SK-N-MC (cell line): ENCODE measurements at regions not wholly inside any gene's neighbourhood (a gene's known extent, or its start where the extent isn't known, plus 50 kb on each side); places are given as distances from the start of the nearest gene placed in this dataset.
"Not testable (repeated sequence)": the region's sequence is repeated elsewhere in the genome, so short reads cannot be mapped to it uniquely, and the experiment has no call there.

ENCODE experiments used
- DNase-seq: peaks from one replicate; pipeline ENCODE4 v3.0.0-alpha.2; 2011; ENCODE audit warnings: low read depth, low spot score
- H3K27ac ChIP-seq: fragments of 200-600 bp; sonication (generic); 2 replicates; pipeline ENCODE4 v1.5.1; 2016; ENCODE audit warnings: mixed run types
- H3K36me3 ChIP-seq: fragments of 200-600 bp; sonication (generic); 2 replicates; pipeline ENCODE4 v1.6.1; 2017; ENCODE audit warnings: antibody characterized with exemption, low read length, mixed read lengths; ENCODE audit not compliant: insufficient read depth
- H3K4me3 ChIP-seq: fragments of 200-600 bp; sonication (generic); 2 replicates; pipeline ENCODE4 v1.5.1; 2016
- H3K9ac ChIP-seq: fragments of 200-600 bp; sonication (generic); 2 replicates; pipeline ENCODE4 v1.8.0; 2017; ENCODE audit warnings: mixed run types, mixed read lengths; ENCODE audit not compliant: insufficient read length
- H3K9me3 ChIP-seq: fragments of 200-600 bp; sonication (generic); 2 replicates; pipeline ENCODE4 v1.6.1; 2017; ENCODE audit warnings: low read depth, mild to moderate bottlenecking, antibody characterized with exemption, low read length, moderate library complexity, mixed read lengths
- EZH2 ChIP-seq: fragments of 200-600 bp; sonication (generic); IDR thresholded peaks from one replicate; pipeline ENCODE4 v1.6.1; 2017; ENCODE audit warnings: antibody characterized with exemption
- FOXP2 ChIP-seq: optimal IDR thresholded peaks from 2 replicates; pipeline ENCODE3; 2011; ENCODE audit warnings: mild to moderate bottlenecking, moderate library complexity; ENCODE audit not compliant: insufficient read depth; ENCODE audit errors: extremely low read length, control extremely low read depth
- POLR2AphosphoS5 ChIP-seq: IDR thresholded peaks from 2 replicates; pipeline ENCODE4 v1.6.1; 2012; ENCODE audit warnings: mild to moderate bottlenecking, low read depth, low read length, borderline replicate concordance

DNA sequence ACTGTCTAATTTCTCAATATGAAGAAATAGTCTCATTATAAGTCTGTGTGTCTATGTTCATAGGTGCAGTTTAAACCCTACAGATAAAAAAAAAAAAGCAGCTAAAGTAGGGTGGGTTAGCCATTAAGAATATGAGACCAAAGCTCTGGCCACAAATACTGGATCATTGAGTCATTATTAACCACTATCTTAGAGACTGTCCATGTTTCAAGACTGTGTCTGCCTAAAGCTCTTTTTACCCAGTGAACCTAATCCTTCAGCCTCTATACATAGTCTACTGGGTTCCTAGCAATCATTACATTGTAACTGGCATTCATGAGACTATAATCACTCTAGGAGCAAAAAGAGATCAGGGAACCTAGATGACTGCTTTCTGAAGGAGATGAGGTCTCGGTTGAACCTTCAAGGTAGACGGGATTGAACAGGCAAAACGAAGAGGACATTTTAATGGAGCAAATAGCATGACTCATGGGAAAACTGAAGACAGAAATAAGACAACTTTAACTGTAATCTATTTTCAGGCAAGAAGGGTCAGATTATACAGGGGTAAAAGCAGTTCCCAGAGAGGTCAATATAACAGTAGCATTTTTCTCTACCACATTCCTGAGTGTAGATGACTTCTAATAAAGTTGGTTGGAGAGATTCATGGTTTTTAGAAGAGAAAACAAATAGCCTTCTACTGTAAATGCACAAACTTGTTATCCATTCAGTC lies 64.0 kb upstream of the FIBIN start:
- no peak for DNase-seq
- no peak overlapping the region for H3K9ac ChIP-seq
- no peak overlapping the region for H3K27ac ChIP-seq
- no peaks in the 10 kb centered on the region for H3K9me3 ChIP-seq
- H3K4me3 ChIP-seq = no peak overlapping the region
- no peaks in the 10 kb centered on the region for H3K36me3 ChIP-seq
- no peak for TF ChIP-seq POLR2AphosphoS5
- no peak for TF ChIP-seq EZH2
- no peak for TF ChIP-seq FOXP2

DNA sequence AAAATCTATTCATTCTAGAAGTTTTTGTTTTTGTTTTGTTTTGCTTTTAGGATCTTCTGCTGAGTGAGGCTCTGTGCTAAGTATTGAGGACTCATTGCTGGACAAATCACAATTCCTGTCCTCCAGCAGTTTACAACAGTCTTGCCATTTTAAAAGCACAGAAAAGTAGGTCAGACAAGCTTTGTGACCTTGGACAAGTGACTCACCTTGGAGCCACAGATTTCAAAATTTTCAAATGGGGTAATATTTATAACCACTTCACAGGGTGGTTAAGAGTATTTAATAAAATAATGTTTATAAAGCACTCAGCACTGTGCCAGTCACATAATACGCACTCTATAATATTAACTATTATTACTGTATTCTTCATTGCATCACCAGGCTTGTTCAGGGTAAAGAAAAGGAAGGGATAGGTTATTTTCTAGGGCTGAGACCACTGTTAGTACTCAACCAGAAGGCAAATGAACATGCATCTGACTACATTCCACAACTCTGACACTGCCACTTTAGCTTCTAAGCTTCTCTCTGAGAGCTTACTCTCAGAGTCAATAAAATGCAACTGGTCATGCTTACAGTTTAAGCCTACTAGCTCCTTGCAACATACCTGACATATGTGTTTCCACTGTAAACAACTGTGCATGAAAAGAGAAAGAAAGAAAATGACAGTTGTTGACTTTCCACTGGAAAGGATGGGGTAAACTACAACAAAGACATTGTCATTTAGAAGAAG lies 63.2 kb upstream of the FIBIN start:
- Histone ChIP-seq H3K9me3 (no peaks in the 10 kb centered on the region), H3K4me3 (no peak overlapping the region), H3K27ac (no peak overlapping the region), H3K9ac (no peak overlapping the region), H3K36me3 (no peaks in the 10 kb centered on the region)
- TF ChIP-seq POLR2AphosphoS5 (no peak), EZH2 (no peak), FOXP2 (no peak)
- no peak for DNase-seq

DNA sequence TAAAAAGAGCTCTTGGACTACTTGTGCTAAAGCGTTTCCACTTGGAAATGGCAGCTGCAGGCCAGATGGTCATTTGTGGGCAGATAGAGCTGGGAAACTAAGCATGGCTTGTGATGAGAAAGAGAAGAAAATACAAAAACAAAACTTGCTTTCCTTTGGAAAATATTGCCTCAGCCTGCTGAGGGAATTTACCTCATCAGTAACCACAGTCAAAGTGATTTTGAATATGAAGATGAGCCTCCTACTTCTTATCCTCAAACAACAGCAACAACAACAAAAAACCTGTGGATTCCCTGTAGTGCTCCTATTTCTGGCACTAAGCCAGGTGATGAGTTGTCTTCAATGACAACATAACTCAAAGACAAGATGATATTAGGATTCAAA lies 62.7 kb upstream of the FIBIN start:
- H3K9me3 ChIP-seq = no peaks in the 10 kb centered on the region
- no peak overlapping the region for H3K27ac ChIP-seq
- DNase-seq = no peak
- no peak overlapping the region for H3K4me3 ChIP-seq
- no peaks in the 10 kb centered on the region for H3K36me3 ChIP-seq
- TF ChIP-seq EZH2 = no peak
- TF ChIP-seq POLR2AphosphoS5 = no peak
- no peak for TF ChIP-seq FOXP2
- H3K9ac ChIP-seq = no peak overlapping the region

- no peak for TF ChIP-seq FOXP2
- no peak for TF ChIP-seq EZH2
- TF ChIP-seq POLR2AphosphoS5 = no peak
- no peak for DNase-seq
- no peak overlapping the region for H3K27ac ChIP-seq
- H3K4me3 ChIP-seq = no peak overlapping the region
- no peak overlapping the region for H3K9ac ChIP-seq
- H3K36me3 ChIP-seq = no peaks in the 10 kb centered on the region
- no peaks in the 10 kb centered on the region for H3K9me3 ChIP-seq
These were observed 62.0 kb upstream of the FIBIN start for GRCh38 chr11:26931881-26932280.

GRCh38 chr11:26936109-26936508 lies 57.8 kb upstream of the FIBIN start:
- no peak overlapping the region for H3K27ac ChIP-seq
- H3K36me3 ChIP-seq = no peaks in the 10 kb centered on the region
- DNase-seq = no peak
- H3K9me3 ChIP-seq = no peaks in the 10 kb centered on the region
- no peak overlapping the region for H3K4me3 ChIP-seq
- H3K9ac ChIP-seq = no peak overlapping the region
- TF ChIP-seq EZH2 (no peak), FOXP2 (no peak), POLR2AphosphoS5 (no peak)

DNA sequence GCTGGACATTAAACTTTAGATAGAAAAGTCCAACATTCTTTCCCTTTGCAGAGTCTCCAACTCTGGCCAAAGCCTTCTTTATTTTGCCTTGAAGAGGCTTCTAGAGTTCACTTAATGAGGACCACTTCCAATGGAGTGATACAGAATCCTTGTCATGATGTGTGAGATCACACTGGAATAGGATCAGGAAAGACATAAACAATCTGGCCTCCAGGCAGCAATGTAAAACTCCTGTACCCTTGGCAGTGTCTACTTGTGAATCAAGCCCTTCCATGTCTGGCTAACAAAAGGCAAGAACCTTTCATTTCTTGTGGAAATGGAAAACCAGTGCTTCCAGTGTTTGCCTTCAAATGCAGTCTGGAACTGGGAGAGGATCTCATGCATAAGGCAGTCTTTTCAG lies 56.5 kb upstream of the FIBIN start:
- no peak for TF ChIP-seq EZH2
- no peak for TF ChIP-seq FOXP2
- no peak for TF ChIP-seq POLR2AphosphoS5
- Histone ChIP-seq H3K36me3 (no peaks in the 10 kb centered on the region), H3K9ac (no peak overlapping the region), H3K4me3 (no peak overlapping the region), H3K9me3 (no peaks in the 10 kb centered on the region), H3K27ac (no peak overlapping the region)
- no peak for DNase-seq

GRCh38 chr11:26940501-26940900 lies 53.4 kb upstream of the FIBIN start:
- not testable (repeated sequence) for H3K9me3 ChIP-seq, H3K36me3 ChIP-seq

GRCh38 chr11:26942356-26942755 lies 51.6 kb upstream of the FIBIN start:
- Histone ChIP-seq H3K36me3 (no peaks in the 10 kb centered on the region), H3K9me3 (no peaks in the 10 kb centered on the region), H3K9ac (no peak overlapping the region), H3K27ac (no peak overlapping the region), H3K4me3 (no peak overlapping the region)
- no peak for DNase-seq
- TF ChIP-seq FOXP2 = no peak
- no peak for TF ChIP-seq POLR2AphosphoS5
- no peak for TF ChIP-seq EZH2

More at GRCh38 chr11:26940501-26940900, 53.4 kb upstream of the FIBIN start:
- not testable (repeated sequence) for H3K9ac ChIP-seq, H3K4me3 ChIP-seq, DNase-seq, H3K27ac ChIP-seq
